C4-2B (cell line): ENCODE measurements at regions not wholly inside any gene's neighbourhood (a gene's known extent, or its start where the extent isn't known, plus 50 kb on each side); places are given as distances from the start of the nearest gene placed in this dataset.

ENCODE experiments used
- H3K27ac ChIP-seq: fragments of 450-650 bp; 2 replicates; pipeline ENCODE4 v1.5.1; 2017
- CTCF ChIP-seq: fragments of 450-650 bp; conservative IDR thresholded peaks from 2 replicates; pipeline ENCODE4 v1.5.1; 2017; ENCODE audit warnings: mild to moderate bottlenecking
- ZFX ChIP-seq: fragments of 450-650 bp; IDR thresholded peaks from 2 replicates; pipeline ENCODE4 v1.6.1; 2017

GRCh38 chr4:14868426-14869395 is 133.6 kb upstream of the CPEB2 start:
- H3K27ac ChIP-seq = no peak overlapping the region
- TF ChIP-seq CTCF (no peak), ZFX (no peak)

GRCh38 chr4:14871676-14872430 is 130.4 kb upstream of the CPEB2 start:
- TF ChIP-seq ZFX (no peak), CTCF (peak; percentile 40)
- H3K27ac ChIP-seq = no peak overlapping the region

GRCh38 chr4:14874990-14875389 is 127.3 kb upstream of the CPEB2 start:
- H3K27ac ChIP-seq = no peak overlapping the region
- TF ChIP-seq ZFX (no peak), CTCF (no peak)

GRCh38 chr4:14877246-14878225 is 124.7 kb upstream of the CPEB2 start:
- H3K27ac ChIP-seq = no peak overlapping the region
- TF ChIP-seq ZFX (no peak), CTCF (no peak)

GRCh38 chr4:14878681-14879080 is 123.6 kb upstream of the CPEB2 start:
- no peak overlapping the region for H3K27ac ChIP-seq
- TF ChIP-seq CTCF = no peak
- no peak for TF ChIP-seq ZFX

GRCh38 chr4:14879683-14880082 is 122.6 kb upstream of the CPEB2 start:
- no peak overlapping the region for H3K27ac ChIP-seq
- TF ChIP-seq CTCF (no peak), ZFX (no peak)
